Fibroblast of lung (primary cell): ENCODE measurements at regions not wholly inside any gene's neighbourhood (a gene's known extent, or its start where the extent isn't known, plus 50 kb on each side); places are given as distances from the start of the nearest gene placed in this dataset.

ENCODE experiments used
- DNase-seq, 2 donors: peaks; one replicate each; pipeline versions ENCODE4 v3.0.0 to v3.0.0-alpha.2; 2010; ENCODE audit warnings: low read depth in 2 of 2
- H2AFZ ChIP-seq: 2 replicates; pipeline ENCODE4 v1.5.1; 2012; ENCODE audit warnings: low read length, control low read depth, inconsistent platforms
- H3K27ac ChIP-seq: 2 replicates; pipeline ENCODE4 v1.5.1; 2011; ENCODE audit warnings: low read length, control low read depth; ENCODE audit not compliant: insufficient read depth
- H3K27me3 ChIP-seq: 2 replicates; pipeline ENCODE4 v1.5.1; 2011; ENCODE audit warnings: mild to moderate bottlenecking, low read length; ENCODE audit not compliant: control insufficient read depth, insufficient read depth
- H3K36me3 ChIP-seq: 2 replicates; pipeline ENCODE4 v1.5.1; 2011; ENCODE audit warnings: low read length; ENCODE audit not compliant: control insufficient read depth, insufficient read depth
- H3K4me1 ChIP-seq: 2 replicates; pipeline ENCODE4 v1.5.1; 2011; ENCODE audit warnings: low read length; ENCODE audit not compliant: control insufficient read depth, insufficient read depth; ENCODE audit errors: extremely low read depth
- H3K4me2 ChIP-seq: 2 replicates; pipeline ENCODE4 v1.5.1; 2011; ENCODE audit warnings: low read length, control low read depth; ENCODE audit not compliant: insufficient read depth; ENCODE audit errors: extremely low read depth
- H3K4me3 ChIP-seq, 4 experiments: fragments of 200-600 bp in 1 of 4; sonication (generic) in 1 of 4; replicated peaks in 1 of 4; 2 replicates each; pipeline ENCODE4 v1.5.1; 2011 to 2016; ENCODE audit warnings: low read length in 4 of 4, low read depth in 3 of 4, mild to moderate bottlenecking in 3 of 4, control low read depth in 2 of 4, inconsistent platforms in 1 of 4, mixed read lengths in 1 of 4; ENCODE audit not compliant: insufficient read depth in 1 of 4; ENCODE audit errors: control extremely low read depth in 1 of 4
- H3K79me2 ChIP-seq: 2 replicates; pipeline ENCODE4 v1.5.1; 2012; ENCODE audit warnings: mild to moderate bottlenecking, low read length, inconsistent platforms; ENCODE audit not compliant: control insufficient read depth, insufficient read depth
- H3K9ac ChIP-seq: 2 replicates; pipeline ENCODE4 v1.5.1; 2011; ENCODE audit warnings: mild to moderate bottlenecking, low read length, control low read depth; ENCODE audit not compliant: insufficient read depth
- H3K9me3 ChIP-seq: 2 replicates; pipeline ENCODE4 v1.5.1; 2012; ENCODE audit warnings: low read depth, low read length; ENCODE audit not compliant: control insufficient read depth, insufficient read depth
- H4K20me1 ChIP-seq: 2 replicates; pipeline ENCODE4 v1.5.1; 2011; ENCODE audit warnings: low read length; ENCODE audit not compliant: control insufficient read depth, insufficient read depth; ENCODE audit errors: extremely low read depth
- CTCF ChIP-seq, 2 donors: IDR thresholded peaks in 1 of 2; conservative IDR thresholded peaks in 1 of 2; 1 replicate in 1 of 2; 2 replicates in 1 of 2; pipeline ENCODE4 v1.5.1; 2011 to 2012; ENCODE audit warnings: low read length in 2 of 2, control low read depth in 1 of 2, inconsistent platforms in 1 of 2, low read depth in 1 of 2, mild to moderate bottlenecking in 1 of 2
- EZH2 ChIP-seq: IDR thresholded peaks from 2 replicates; pipeline ENCODE4 v1.5.1; 2012; ENCODE audit warnings: low read length, control low read depth, mild to moderate bottlenecking; ENCODE audit errors: missing control alignments

- Histone ChIP-seq H3K4me1 (no peaks in the 10 kb centered on the region), H3K79me2 (no peaks in the 10 kb centered on the region), H2AFZ (no peak overlapping the region), H3K9me3 (no peaks in the 10 kb centered on the region), H3K36me3 (no peaks in the 10 kb centered on the region), H3K27ac (no peak overlapping the region), H3K4me3 (no peak overlapping the region), H3K9ac (no peak overlapping the region), H3K4me2 (no peak overlapping the region), H3K27me3 (no peaks in the 10 kb centered on the region), H4K20me1 (no peaks in the 10 kb centered on the region)
- DNase-seq = no peak
- no peak for TF ChIP-seq CTCF (conservative IDR thresholded peaks at IDR 0.05 in 1 of 2, IDR thresholded peaks at IDR 0.05 in 1 of 2; ENCODE audit: low read depth in 1 of 2, low read length in 2 of 2)
- TF ChIP-seq EZH2 = no peak
Observed at GRCh38 chr5:63032343-63032742, 453.7 kb downstream of the LRRC70 start.

GRCh38 chr5:63029891-63030290 lies 451.3 kb downstream of the LRRC70 start:
- Histone ChIP-seq H3K9ac (no peak overlapping the region), H3K79me2 (no peaks in the 10 kb centered on the region), H3K9me3 (no peaks in the 10 kb centered on the region), H3K4me2 (no peak overlapping the region), H2AFZ (no peak overlapping the region), H4K20me1 (no peaks in the 10 kb centered on the region), H3K4me3 (no peak overlapping the region), H3K4me1 (no peaks in the 10 kb centered on the region), H3K27ac (no peak overlapping the region), H3K36me3 (no peaks in the 10 kb centered on the region), H3K27me3 (no peaks in the 10 kb centered on the region)
- DNase-seq = no peak
- no peak for TF ChIP-seq CTCF (conservative IDR thresholded peaks at IDR 0.05 in 1 of 2, IDR thresholded peaks at IDR 0.05 in 1 of 2; ENCODE audit: low read depth in 1 of 2, low read length in 2 of 2)
- TF ChIP-seq EZH2 = no peak

- no peaks in the 10 kb centered on the region for H3K9me3 ChIP-seq
- H3K27me3 ChIP-seq = no peaks in the 10 kb centered on the region
- H3K4me1 ChIP-seq = no peaks in the 10 kb centered on the region
- no peak for DNase-seq
- no peak overlapping the region for H3K4me2 ChIP-seq
- no peak overlapping the region for H2AFZ ChIP-seq
- H3K9ac ChIP-seq = no peak overlapping the region
- no peaks in the 10 kb centered on the region for H4K20me1 ChIP-seq
- H3K27ac ChIP-seq = no peak overlapping the region
- H3K79me2 ChIP-seq = no peaks in the 10 kb centered on the region
- no peaks in the 10 kb centered on the region for H3K36me3 ChIP-seq
- no peak overlapping the region for H3K4me3 ChIP-seq
- TF ChIP-seq CTCF (conservative IDR thresholded peaks at IDR 0.05 in 1 of 2, IDR thresholded peaks at IDR 0.05 in 1 of 2; ENCODE audit: low read depth in 1 of 2, low read length in 2 of 2) (no peak), EZH2 (no peak)
Observed at GRCh38 chr5:63025679-63026078, 447.1 kb downstream of the LRRC70 start.
